GM23338 (cell line): ENCODE measurements at regions not wholly inside any gene's neighbourhood (a gene's known extent, or its start where the extent isn't known, plus 50 kb on each side); places are given as distances from the start of the nearest gene placed in this dataset.

Experiments
- EZH2 ChIP-seq: fragments of 200-600 bp; sonication (generic); IDR thresholded peaks from one replicate; pipeline ENCODE4 v1.8.0; 2017; ENCODE audit warnings: antibody characterized with exemption, mild to moderate bottlenecking, low read depth; ENCODE audit not compliant: unreplicated experiment
- POLR2AphosphoS5 ChIP-seq: IDR thresholded peaks from 2 replicates; pipeline ENCODE4 v1.6.1; 2016; ENCODE audit warnings: antibody characterized with exemption, low read depth
- STAT1 ChIP-seq: IDR thresholded peaks from one replicate; pipeline ENCODE4 v1.6.1; 2016; ENCODE audit warnings: antibody characterized with exemption; ENCODE audit not compliant: unreplicated experiment
- TF ChIP-seq, protein P1 (sequence below), 2 experiments: fragments of 200-600 bp in 1 of 2; sonication (generic) in 1 of 2; conservative IDR thresholded peaks; 2 replicates each; pipeline versions ENCODE4 v1.5.1 to v1.6.1; 2016 to 2017; ENCODE audit warnings: antibody characterized with exemption in 2 of 2, low read depth in 2 of 2, mild to moderate bottlenecking in 2 of 2, moderate library complexity in 1 of 2

DNA sequence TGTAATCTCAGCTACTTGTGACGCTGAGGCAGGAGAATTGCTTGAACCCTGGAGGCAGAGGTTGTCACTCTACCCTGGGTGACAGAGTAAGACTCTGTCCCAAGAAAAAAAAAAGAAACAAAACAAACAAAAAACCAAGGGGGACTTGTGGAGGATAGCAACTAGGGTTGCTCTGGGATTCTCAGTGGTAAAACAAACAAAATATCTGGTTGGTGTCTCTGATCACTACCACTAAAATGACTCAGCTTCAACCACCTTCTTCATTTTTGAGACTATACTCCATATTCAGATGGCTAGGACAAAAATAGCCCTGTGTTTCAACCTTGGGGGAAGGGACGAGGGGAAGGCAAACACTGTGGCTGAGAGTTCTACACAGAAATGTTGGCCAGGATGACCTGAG lies 110.3 kb downstream of the ARRDC3 start:
- TF ChIP-seq, protein P1, sequence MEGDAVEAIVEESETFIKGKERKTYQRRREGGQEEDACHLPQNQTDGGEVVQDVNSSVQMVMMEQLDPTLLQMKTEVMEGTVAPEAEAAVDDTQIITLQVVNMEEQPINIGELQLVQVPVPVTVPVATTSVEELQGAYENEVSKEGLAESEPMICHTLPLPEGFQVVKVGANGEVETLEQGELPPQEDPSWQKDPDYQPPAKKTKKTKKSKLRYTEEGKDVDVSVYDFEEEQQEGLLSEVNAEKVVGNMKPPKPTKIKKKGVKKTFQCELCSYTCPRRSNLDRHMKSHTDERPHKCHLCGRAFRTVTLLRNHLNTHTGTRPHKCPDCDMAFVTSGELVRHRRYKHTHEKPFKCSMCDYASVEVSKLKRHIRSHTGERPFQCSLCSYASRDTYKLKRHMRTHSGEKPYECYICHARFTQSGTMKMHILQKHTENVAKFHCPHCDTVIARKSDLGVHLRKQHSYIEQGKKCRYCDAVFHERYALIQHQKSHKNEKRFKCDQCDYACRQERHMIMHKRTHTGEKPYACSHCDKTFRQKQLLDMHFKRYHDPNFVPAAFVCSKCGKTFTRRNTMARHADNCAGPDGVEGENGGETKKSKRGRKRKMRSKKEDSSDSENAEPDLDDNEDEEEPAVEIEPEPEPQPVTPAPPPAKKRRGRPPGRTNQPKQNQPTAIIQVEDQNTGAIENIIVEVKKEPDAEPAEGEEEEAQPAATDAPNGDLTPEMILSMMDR (conservative IDR thresholded peaks at IDR 0.05; ENCODE audit: low read depth in 2 of 2): no peak
- TF ChIP-seq EZH2 (no peak), STAT1 (no peak), POLR2AphosphoS5 (no peak)
